ENCODE measurements at regions not wholly inside any gene's neighbourhood (a gene's known extent, or its start where the extent isn't known, plus 50 kb on each side); places are given as distances from the start of the nearest gene placed in this dataset.
"Not testable (repeated sequence)": the region's sequence is repeated elsewhere in the genome, so short reads cannot be mapped to it uniquely, and the experiment has no call there.

DNA sequence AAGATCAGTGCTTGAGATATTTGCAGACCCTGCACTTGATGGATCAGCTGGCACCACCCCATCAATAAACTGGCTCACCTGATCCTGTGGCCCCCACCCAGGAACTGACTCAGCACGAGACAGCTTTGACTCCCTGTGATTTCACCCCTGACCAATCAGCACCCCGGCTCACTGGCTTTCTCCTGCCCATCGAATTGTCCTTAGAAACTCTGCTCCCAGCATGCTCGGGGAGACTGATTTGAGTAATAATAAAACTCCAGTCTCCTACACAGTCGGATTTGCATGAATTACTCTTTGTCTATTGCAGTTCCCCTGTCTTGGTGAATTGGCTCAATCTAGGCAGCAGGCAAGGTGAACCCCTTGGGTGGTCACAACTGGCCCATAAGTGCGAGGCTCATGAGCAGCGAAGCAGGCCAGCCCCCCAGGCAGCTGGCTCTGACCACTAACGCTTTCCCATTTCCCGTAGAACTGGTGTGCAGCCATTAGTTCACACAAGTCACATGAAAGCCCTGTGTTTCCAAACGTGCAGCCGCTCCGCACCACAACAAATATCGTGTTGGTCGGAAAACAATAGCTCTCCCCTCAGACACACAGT, 79.6 kb downstream of the RSPH3 start:
- no peak for DNase-seq (ENCODE audit: low read depth)

DNA sequence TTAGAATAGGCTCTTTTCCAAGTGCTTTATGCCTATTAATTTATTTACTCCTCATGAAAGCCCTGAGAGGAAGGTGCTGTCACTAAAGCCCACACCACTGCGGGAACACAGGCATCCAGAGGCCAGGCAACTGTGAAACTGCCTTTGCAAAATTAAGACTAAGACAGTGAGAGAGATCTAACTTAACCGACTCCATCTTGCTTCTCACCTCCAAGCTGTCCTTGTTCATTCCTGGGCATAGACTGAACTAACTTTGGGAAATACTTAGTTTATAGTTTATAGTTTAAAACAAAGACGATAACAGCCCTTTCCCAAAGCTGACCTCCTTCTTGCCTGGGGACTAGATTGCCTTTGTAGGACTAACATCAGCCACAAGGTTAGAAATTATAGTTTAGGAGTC, 80.1 kb downstream of the RSPH3 start:
- no peak for DNase-seq (ENCODE audit: low read depth)

- DNase-seq (ENCODE audit: low read depth) = no peak
Observed at GRCh38 chr6:158916617-158917016, 83.4 kb downstream of the RSPH3 start.

GRCh38 chr6:158914923-158915322, 85.1 kb downstream of the RSPH3 start:
- DNase-seq (ENCODE audit: low read depth) = no peak

- DNase-seq (ENCODE audit: low read depth) = no peak
Observed at GRCh38 chr6:158913580-158913979, 86.4 kb downstream of the RSPH3 start.

GRCh38 chr6:158912655-158913054, 87.3 kb downstream of the RSPH3 start:
- DNase-seq (ENCODE audit: low read depth) = no peak

DNA sequence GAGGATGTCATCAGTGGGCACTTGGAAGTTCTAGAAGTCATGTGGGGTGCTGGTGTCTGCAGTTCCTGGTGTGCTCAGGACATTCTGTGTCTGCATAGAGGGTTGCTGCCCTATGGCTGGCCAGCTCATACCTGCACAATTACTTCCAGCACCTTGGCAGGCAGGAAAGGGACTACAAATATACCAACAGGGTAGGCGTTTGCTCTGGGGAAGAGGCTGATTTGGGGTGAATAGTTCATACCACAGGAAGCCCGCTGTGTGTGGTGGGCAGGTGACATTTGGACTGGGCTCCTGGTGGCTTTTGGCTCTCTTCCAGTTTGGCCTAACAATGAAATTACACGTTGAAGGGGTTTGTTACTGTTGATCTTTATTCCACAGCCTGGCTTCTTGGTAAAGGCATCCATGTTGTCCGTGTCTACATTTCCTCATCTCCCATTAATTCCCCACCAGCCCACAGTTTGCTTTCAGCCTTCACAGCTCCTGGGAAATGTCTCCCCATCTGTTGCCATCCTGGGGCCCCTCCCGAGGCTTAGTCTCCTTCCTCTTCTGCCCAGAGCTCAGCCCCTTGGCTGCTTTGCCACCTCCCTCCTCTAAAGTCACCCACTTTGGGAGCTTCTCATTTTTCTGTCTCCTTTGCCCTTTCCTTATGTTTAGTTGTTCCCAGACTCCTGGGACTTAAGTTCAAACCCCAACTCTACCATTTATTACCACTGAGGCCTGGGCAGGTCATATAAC, 88.1 kb downstream of the RSPH3 start:
- DNase-seq (ENCODE audit: low read depth) = no peak

- DNase-seq (ENCODE audit: low read depth) = no peak
Observed at GRCh38 chr6:158910484-158911440, 89.2 kb downstream of the RSPH3 start.

- no peak for DNase-seq (ENCODE audit: low read depth)
Observed at GRCh38 chr6:158909938-158910337, 90.1 kb downstream of the RSPH3 start.

- no peak for DNase-seq (ENCODE audit: low read depth)
Observed at GRCh38 chr6:158908606-158909005, 89.4 kb upstream of the EZR start.

DNA sequence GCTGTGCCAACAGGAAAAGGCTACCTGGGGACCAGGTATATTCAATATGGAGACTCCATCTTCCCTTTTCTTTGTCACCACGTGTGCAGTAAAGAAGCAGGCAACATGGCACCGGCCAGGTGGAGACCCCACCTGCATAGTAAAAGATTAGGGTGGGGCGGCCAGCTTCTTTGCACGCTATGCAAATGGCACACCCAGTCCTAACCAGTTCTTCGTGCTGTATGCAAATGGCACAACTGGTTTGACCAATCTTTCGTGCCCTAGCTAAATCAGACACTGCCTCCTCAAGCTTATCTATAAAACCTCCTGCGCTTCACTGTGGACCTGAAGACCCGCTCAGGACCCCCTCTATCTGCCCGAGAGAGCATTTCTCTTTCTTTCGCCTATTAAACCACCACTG, 88.8 kb upstream of the EZR start:
- DNase-seq (ENCODE audit: low read depth) = no peak

- DNase-seq (ENCODE audit: low read depth) = no peak
Observed at GRCh38 chr6:158906926-158907325, 87.8 kb upstream of the EZR start.

- DNase-seq (ENCODE audit: low read depth) = no peak
Observed at GRCh38 chr6:158905277-158905676, 86.1 kb upstream of the EZR start.

DNA sequence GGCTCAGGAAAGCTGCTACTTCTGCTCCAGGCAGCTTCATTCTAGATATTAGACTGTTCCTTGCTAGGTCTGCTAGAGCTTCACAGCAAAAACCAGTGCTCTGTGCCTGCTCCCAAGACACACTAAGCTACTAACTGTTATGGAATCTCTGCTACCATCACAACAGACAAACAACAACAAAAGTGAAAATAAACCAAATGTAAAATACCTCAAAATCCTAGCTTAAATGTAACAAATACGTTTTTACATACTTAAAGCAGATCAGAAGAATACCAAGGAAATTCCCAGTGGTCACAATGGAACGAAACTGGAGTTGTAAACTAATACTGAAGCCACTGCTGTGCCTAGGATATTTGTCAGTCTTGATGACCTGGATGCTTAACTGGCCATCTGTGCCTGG, 84.6 kb upstream of the EZR start:
- no peak for DNase-seq (ENCODE audit: low read depth)

DNA sequence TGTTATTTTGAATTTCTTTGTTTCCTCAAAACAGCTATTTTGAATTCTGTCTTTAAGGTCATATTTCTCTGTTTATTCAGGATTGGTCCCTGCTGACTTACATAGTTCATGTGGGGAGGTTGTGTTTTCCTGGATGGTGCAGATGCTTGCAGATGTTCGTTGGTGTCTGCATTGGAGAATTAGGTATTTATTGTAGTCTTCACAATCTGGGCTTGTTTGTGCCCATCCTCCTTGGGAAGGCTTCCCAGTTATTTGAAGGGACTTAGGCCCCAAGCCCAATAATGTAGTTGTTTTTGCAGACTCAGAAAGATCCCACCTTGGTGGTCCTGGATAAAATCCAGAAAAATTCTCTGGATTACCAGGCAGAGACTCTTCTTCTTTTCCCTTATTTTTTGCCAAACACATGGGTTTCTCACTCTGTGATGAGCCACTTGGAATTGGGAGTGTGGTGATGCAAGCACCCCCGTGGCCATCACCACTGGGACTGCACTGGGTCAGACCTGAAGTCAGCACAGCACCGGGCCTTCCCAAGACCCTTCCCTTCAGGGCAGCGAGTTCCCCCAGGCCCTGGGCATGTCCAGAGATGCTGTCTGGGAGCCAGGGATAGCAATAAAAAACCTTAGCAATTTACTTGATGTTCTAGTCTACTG, 81.6 kb upstream of the EZR start:
- no peak for DNase-seq (ENCODE audit: low read depth)

DNA sequence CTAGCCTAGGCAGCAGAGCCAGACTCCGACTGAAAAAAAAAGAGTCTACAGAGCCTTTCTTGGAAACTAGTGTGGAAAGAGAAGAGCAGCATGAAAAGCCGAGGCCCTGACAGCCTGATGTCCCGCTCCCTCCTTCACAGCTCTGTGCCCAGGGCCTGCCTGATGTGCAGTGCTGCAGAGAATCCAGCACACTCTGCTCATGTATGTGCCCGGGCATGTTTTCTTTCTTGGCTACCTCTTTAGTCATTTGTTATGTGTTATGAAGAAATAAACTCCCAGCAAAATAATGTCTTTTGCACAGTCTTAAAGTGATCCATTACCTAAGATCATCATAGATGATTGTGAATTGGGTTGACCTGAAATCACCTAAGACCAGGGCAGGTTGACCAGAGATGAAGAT, 78.1 kb upstream of the EZR start:
- DNase-seq (ENCODE audit: low read depth) = no peak

DNA sequence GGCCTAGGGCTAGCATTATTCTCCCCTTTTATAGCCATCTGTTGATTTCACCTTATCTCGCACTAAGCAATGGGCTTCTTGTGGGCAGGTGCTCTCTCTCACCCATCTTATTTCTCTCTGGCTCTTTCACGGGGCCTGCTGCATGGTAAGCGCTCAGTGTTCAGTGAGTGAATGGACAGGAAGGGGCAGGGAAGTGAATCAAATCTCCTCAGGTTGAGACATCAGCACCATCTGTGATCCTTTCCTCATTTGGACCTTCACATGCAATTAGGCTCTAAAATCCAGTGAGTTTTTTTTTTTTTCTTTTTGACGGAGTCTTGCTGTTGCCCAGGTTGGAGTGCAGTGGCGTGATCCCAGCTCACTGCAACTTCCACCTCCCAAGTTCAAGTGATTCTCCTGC, 76.5 kb upstream of the EZR start:
- DNase-seq (ENCODE audit: low read depth) = no peak

DNA sequence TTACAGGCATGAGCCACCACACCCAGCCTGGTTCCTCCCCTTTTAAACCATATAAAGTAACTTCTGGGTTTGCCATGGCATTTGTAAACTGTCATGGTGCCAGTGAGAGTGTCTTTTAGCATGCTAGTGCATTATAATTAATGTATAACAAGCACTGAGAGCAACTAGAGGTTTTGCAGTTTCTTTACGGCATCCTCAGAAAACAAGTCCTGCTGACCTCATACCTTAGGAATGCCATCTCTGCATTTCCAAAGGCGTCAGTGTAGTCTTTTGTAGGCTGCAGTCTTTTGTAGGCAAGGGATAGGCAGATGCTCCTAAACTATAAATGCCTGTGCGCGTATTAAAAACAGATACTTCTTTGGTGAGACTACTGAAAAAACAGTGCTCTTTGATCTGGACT, 75.0 kb upstream of the EZR start:
- peak; percentile 65 for DNase-seq (ENCODE audit: low read depth)

- no peak for DNase-seq (ENCODE audit: low read depth)
Observed at GRCh38 chr6:158892266-158892665, 73.1 kb upstream of the EZR start.

GRCh38 chr6:158891560-158891959, 72.4 kb upstream of the EZR start:
- DNase-seq (ENCODE audit: low read depth) = not testable (repeated sequence)

DNA sequence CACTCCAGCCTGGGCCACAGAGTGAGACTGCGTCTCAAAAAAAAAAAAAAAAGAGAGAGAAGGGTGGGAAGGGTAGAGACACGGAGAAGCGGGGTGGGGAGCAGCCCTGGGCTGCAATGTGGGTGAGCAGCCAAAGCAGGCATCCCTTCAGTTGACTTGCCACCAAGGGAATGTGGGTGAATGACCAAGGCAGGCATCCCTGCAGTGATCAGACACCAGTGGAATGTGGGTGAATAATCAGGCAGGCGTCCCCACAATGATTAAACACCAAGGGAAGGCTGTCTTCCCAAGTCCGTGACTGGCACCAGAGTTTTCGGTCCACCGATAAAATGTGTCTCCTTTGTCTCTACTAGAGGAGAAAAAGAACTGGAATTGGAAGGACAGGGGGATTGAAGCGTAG, 69.0 kb upstream of the EZR start:
- not testable (repeated sequence) for DNase-seq (ENCODE audit: low read depth)

GRCh38 chr6:158886346-158886977, 67.3 kb upstream of the EZR start:
- DNase-seq (ENCODE audit: low read depth) = not testable (repeated sequence)

Measured in GM04504 (cell line).